HCT116 (cell line): ENCODE measurements at regions not wholly inside any gene's neighbourhood (a gene's known extent, or its start where the extent isn't known, plus 50 kb on each side); places are given as distances from the start of the nearest gene placed in this dataset.

ENCODE experiments used
- CTCF ChIP-seq, 3 experiments: fragments of 200-600 bp in 1 of 3; sonication (generic) in 1 of 3; IDR thresholded peaks in 2 of 3; conservative IDR thresholded peaks in 1 of 3; 2 replicates each; pipeline ENCODE4 v1.5.1; 2012 to 2017; ENCODE audit warnings: low read depth in 2 of 3, low read length in 2 of 3, antibody characterized with exemption in 1 of 3, borderline replicate concordance in 1 of 3, control low read depth in 1 of 3, mild to moderate bottlenecking in 1 of 3, mixed read lengths in 1 of 3, mixed run types in 1 of 3, moderate library complexity in 1 of 3; ENCODE audit not compliant: insufficient read depth in 1 of 3
- EZH2 ChIP-seq: fragments of 200-600 bp; sonication (generic); IDR thresholded peaks from 2 replicates; pipeline ENCODE4 v1.6.1; 2017; ENCODE audit warnings: antibody characterized with exemption, mixed run types
- EZH2phosphoT487 ChIP-seq: fragments of 200-600 bp; IDR thresholded peaks from 2 replicates; pipeline ENCODE4 v1.6.1; 2018; ENCODE audit warnings: antibody characterized with exemption, borderline replicate concordance
- FOSL1 ChIP-seq: IDR thresholded peaks from 2 replicates; pipeline ENCODE4 v1.6.1; 2012; ENCODE audit warnings: low read depth
- POLR2A ChIP-seq: IDR thresholded peaks from 2 replicates; pipeline ENCODE4 v1.7.0; 2011; ENCODE audit warnings: borderline replicate concordance; ENCODE audit not compliant: insufficient read depth, insufficient read length; ENCODE audit errors: extremely low read depth
- RAD21 ChIP-seq: IDR thresholded peaks from 2 replicates; pipeline ENCODE4 v1.6.1; 2012; ENCODE audit warnings: low read depth, mild to moderate bottlenecking
- SRF ChIP-seq: IDR thresholded peaks from 2 replicates; pipeline ENCODE4 v1.6.1; 2012; ENCODE audit warnings: low read depth

- TF ChIP-seq CTCF (IDR thresholded peaks at IDR 0.05 in 2 of 3, conservative IDR thresholded peaks at IDR 0.05 in 1 of 3; ENCODE audit: borderline replicate concordance in 1 of 3, insufficient read depth in 1 of 3, low read depth in 2 of 3, low read length in 2 of 3) (no peak), RAD21 (no peak), POLR2A (no peak), EZH2phosphoT487 (no peak), FOSL1 (no peak), EZH2 (no peak), SRF (no peak)
Observed at GRCh38 chr13:80860845-80861244, 519.9 kb upstream of the SPRY2 start.
